VCaP (cell line): ENCODE measurements at regions not wholly inside any gene's neighbourhood (a gene's known extent, or its start where the extent isn't known, plus 50 kb on each side); places are given as distances from the start of the nearest gene placed in this dataset.
"Not testable (repeated sequence)": the region's sequence is repeated elsewhere in the genome, so short reads cannot be mapped to it uniquely, and the experiment has no call there.

Experiments used
- H3K27ac ChIP-seq: fragments of 450-650 bp; 2 replicates; pipeline ENCODE4 v1.5.1; 2017
- TF ChIP-seq, protein P1 (sequence below): fragments of 450-650 bp; conservative IDR thresholded peaks from 2 replicates; pipeline ENCODE4 v1.5.1; 2017; ENCODE audit warnings: mild to moderate bottlenecking, moderate library complexity

DNA sequence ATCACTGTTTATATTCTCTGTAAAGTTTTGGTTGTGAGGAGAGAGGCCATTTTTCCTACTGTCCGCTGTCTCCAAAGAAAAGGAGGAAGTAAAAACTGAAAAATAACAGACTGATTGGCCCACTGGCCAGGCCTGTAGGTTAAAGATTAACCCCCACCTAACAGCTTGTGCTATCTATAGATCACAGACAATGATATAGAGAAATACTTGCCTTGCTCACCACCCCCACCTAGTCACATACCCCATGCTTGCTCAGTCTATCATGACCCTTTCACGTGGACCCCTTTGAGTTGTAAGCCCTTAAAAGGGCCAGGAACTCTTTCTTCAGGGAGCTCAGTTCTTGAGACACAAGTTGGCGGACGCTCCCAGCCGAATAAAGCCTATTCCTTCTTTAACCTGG lies 357.4 kb downstream of the PRDM9 start:
- TF ChIP-seq, protein P1, sequence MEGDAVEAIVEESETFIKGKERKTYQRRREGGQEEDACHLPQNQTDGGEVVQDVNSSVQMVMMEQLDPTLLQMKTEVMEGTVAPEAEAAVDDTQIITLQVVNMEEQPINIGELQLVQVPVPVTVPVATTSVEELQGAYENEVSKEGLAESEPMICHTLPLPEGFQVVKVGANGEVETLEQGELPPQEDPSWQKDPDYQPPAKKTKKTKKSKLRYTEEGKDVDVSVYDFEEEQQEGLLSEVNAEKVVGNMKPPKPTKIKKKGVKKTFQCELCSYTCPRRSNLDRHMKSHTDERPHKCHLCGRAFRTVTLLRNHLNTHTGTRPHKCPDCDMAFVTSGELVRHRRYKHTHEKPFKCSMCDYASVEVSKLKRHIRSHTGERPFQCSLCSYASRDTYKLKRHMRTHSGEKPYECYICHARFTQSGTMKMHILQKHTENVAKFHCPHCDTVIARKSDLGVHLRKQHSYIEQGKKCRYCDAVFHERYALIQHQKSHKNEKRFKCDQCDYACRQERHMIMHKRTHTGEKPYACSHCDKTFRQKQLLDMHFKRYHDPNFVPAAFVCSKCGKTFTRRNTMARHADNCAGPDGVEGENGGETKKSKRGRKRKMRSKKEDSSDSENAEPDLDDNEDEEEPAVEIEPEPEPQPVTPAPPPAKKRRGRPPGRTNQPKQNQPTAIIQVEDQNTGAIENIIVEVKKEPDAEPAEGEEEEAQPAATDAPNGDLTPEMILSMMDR, result no peak
- H3K27ac ChIP-seq, result no peak overlapping the region

DNA sequence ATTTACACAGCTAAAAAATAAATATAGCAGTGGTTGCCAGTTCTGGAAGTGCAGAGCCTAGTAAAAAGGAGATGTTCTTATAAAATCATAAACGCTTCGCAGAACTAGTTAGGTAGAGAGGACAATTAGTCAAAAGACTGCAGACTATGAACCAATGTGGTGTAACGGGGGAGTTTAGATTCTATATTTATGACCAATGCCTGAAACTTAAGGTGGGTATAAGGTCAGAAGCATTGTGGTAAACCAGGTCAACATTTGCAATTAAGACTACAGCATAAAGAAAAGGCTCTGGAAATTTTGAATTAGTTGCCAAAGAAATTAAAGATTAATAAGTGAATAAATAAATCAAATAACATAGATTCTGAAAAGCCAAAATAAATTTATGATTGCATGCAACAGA lies 370.4 kb downstream of the PRDM9 start:
- TF ChIP-seq, protein P1, result no peak
- H3K27ac ChIP-seq, result no peak overlapping the region

DNA sequence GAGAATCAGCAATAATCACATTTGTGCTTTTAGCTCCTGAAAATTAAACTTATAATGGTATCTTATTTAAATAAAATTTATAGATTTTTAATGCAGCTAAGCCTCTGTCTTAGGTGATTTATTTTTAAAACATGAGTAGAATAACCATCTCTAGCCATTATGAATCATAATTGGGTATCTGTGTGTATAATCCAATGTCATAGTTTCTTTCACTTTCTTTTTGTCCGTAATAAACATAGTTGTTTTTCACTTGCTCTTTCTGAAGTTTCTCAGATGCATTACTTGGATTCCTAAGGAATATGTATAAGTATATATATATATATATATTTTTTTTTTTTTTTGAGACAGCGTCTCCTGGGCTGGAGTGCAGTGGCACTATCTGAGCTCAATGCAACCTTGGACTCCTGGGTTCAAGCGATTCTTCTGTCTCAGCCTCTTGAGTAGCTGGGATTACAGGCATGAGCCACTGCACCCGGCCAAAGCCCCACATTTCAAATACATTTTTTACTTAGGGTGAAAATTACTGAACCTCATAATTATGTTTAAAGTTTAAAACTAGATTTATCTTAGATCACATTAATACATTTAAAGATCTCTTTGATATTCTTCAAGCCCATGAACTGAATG lies 377.1 kb downstream of the PRDM9 start:
- TF ChIP-seq, protein P1, result no peak

DNA sequence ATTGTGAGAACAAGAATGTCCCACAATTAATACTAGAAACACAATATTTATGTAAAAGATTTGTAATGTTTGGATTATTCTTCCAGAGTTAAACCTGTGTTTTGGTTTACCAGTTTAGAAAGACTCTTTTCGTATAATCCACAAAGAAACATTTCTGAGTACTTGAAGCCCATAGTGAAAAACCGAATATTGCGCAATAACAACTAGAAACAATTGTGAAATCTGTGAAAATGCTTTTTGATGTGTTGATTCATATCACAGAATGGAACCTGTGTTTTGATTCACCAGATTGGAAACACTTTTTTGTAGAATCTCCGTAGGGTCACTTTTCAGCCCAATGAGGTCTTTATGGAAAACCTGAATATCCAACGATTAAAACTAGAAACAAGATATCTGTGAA lies 386.2 kb downstream of the PRDM9 start:
- no peak overlapping the region for H3K27ac ChIP-seq
- TF ChIP-seq, protein P1, result no peak

More for the DNA sequence above, 377.1 kb downstream of the PRDM9 start:
- H3K27ac ChIP-seq, result no peak overlapping the region

DNA sequence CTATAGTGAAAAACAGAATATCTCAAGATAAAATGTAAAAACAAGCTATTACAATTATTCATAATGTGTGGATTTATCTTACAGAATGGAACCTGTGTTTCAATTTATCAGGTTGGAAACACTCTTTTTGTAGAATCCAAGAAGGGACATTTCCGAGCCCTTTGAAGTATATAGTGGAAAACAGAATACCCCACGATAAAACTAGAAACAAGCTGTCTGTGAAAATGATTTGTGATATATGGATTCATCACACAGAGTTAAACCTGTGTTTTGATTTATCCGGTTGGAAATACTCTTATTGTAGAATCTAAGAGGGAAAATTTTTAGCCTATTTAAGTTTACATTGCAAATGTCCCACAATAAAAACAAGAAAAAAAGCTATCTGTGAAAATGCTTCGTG lies 388.2 kb downstream of the PRDM9 start:
- H3K27ac ChIP-seq, result no peak overlapping the region
- TF ChIP-seq, protein P1, result no peak

DNA sequence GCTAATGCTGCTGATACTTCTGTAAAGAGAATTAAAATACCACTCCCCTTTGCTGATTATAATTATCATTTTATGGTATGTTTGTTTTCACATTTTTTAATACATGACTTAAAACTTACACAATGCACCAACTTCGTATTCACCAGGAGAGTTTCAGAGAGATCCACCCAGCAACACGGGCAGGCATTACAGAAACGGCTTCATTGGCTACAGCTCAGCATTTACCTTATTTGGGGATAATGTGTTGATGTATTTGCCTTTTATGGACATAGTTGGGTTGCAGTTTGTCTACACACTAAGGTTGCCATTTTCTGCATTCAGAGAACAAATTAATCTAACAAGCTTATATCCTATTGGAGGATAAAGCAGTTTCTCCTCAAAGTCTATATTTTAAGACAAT lies 423.6 kb downstream of the PRDM9 start:
- no peak overlapping the region for H3K27ac ChIP-seq
- TF ChIP-seq, protein P1, result no peak

DNA sequence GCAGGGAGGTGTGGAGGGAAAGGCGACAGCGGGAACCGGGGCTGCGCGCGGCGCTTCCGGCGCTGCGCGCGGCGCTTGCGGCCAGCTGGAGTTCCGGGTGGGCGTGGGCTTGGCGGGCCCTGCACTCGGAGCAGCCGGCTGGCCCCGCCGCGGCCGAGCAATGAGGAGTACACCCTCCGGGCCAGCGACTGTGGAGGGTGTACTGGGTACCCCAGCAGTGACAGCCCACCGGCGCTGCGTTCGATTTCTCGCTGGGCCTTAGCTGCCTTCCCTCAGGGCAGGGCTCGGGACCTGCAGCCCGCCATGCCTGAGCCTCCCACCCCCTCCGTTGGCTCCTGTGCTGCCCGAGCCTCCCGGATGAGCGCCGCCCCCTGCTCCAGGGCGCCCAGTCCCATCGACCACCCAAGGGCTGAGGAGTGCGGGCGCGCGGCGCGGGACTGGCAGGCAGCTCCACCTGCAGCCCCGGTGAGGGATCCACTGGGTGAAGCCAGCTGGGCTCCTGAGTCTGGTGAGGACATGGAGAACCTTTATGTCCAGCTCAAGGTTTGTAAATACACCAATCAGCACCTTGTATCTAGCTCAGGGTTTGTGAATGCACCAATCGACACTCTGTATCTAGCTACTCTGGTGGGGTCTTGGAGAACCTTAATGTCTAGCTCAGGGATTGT lies 444.0 kb downstream of the PRDM9 start:
- not testable (repeated sequence) for H3K27ac ChIP-seq

DNA sequence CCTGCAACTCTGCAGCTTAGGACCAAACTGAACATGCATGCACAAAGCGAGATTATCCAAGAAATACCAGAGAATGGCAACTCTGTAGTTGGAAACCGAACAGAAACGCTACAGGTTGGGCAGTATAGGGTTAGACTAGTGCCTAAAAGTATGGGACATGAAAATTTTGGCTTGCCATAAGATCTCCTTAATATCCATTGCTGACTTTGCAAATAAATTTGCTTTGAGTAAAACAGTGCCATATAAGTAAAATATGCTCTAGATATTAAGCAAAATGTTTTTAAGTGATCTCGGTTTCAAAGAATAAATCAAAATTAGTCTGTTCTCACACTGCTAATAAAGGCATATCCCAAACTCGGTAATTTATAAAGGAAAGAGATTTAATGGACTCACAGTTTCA lies 456.0 kb downstream of the PRDM9 start:
- H3K27ac ChIP-seq, result no peak overlapping the region
- TF ChIP-seq, protein P1, result no peak
